Parathyroid adenoma (tissue), 2 donors: ENCODE measurements at regions not wholly inside any gene's neighbourhood (a gene's known extent, or its start where the extent isn't known, plus 50 kb on each side); places are given as distances from the start of the nearest gene placed in this dataset.
"Not testable (repeated sequence)": the region's sequence is repeated elsewhere in the genome, so short reads cannot be mapped to it uniquely, and the experiment has no call there.

ENCODE experiments used
- H2AFZ ChIP-seq: fragments of 300-600 bp; sonication (generic); one replicate; pipeline ENCODE4 v1.7.0; 2017; ENCODE audit warnings: antibody characterized with exemption, mild to moderate bottlenecking
- H3K27ac ChIP-seq: fragments of 300-600 bp; sonication (generic); one replicate; pipeline ENCODE4 v1.7.0; 2017
- H3K27me3 ChIP-seq: fragments of 300-600 bp; sonication (generic); one replicate; pipeline ENCODE4 v1.7.0; 2017; ENCODE audit warnings: low read length; ENCODE audit not compliant: control insufficient read depth, insufficient read depth
- H3K36me3 ChIP-seq: fragments of 300-600 bp; sonication (generic); one replicate; pipeline ENCODE4 v1.7.0; 2017; ENCODE audit warnings: low read length; ENCODE audit not compliant: control insufficient read depth, insufficient read depth
- H3K4me1 ChIP-seq: fragments of 300-600 bp; sonication (generic); one replicate; pipeline ENCODE4 v1.7.0; 2017; ENCODE audit warnings: control low read depth
- H3K4me2 ChIP-seq: fragments of 300-600 bp; sonication (generic); one replicate; pipeline ENCODE4 v1.7.0; 2017; ENCODE audit warnings: low read length
- H3K4me3 ChIP-seq: fragments of 300-600 bp; sonication (generic); one replicate; pipeline ENCODE4 v1.7.0; 2017; ENCODE audit warnings: low read depth, low read length
- H3K79me2 ChIP-seq: fragments of 300-600 bp; sonication (generic); one replicate; pipeline ENCODE4 v1.7.0; 2017; ENCODE audit warnings: control low read depth
- H3K9ac ChIP-seq: fragments of 300-600 bp; sonication (generic); one replicate; pipeline ENCODE4 v1.7.0; 2017; ENCODE audit warnings: mild to moderate bottlenecking
- H3K9me3 ChIP-seq: fragments of 300-600 bp; sonication (generic); one replicate; pipeline ENCODE4 v1.7.0; 2017; ENCODE audit warnings: low read length; ENCODE audit not compliant: control insufficient read depth
- CTCF ChIP-seq: fragments of 300-600 bp; sonication (generic); IDR thresholded peaks from one replicate; pipeline ENCODE4 v1.7.0; 2017; ENCODE audit warnings: antibody characterized with exemption, mild to moderate bottlenecking
- donor health status: primary hyperparathyroidism.

- Histone ChIP-seq H3K27ac (no peak overlapping the region), H3K4me1 (no peaks in the 10 kb centered on the region), H3K27me3 (no peaks in the 10 kb centered on the region), H3K4me3 (no peak overlapping the region), H2AFZ (no peak overlapping the region), H3K79me2 (no peaks in the 10 kb centered on the region), H3K9me3 (no peaks in the 10 kb centered on the region), H3K4me2 (no peak overlapping the region), H3K9ac (no peak overlapping the region), H3K36me3 (no peaks in the 10 kb centered on the region)
- TF ChIP-seq CTCF: no peak
Observed at GRCh38 chr14:101320396-101320795, 240.9 kb upstream of the DIO3 start.

- no peaks in the 10 kb centered on the region for H3K79me2 ChIP-seq
- no peak overlapping the region for H2AFZ ChIP-seq
- H3K4me1 ChIP-seq: no peaks in the 10 kb centered on the region
- H3K27ac ChIP-seq: no peak overlapping the region
- H3K9ac ChIP-seq: no peak overlapping the region
- no peaks in the 10 kb centered on the region for H3K9me3 ChIP-seq
- no peaks in the 10 kb centered on the region for H3K36me3 ChIP-seq
- TF ChIP-seq CTCF: no peak
- no peak overlapping the region for H3K4me3 ChIP-seq
- no peaks in the 10 kb centered on the region for H3K27me3 ChIP-seq
- H3K4me2 ChIP-seq: no peak overlapping the region
Observed at GRCh38 chr14:101322223-101322622, 239.1 kb upstream of the DIO3 start.

GRCh38 chr14:101323111-101323510 lies 238.2 kb upstream of the DIO3 start:
- no peaks in the 10 kb centered on the region for H3K79me2 ChIP-seq
- no peaks in the 10 kb centered on the region for H3K9me3 ChIP-seq
- H3K9ac ChIP-seq: no peak overlapping the region
- no peak overlapping the region for H3K4me2 ChIP-seq
- H3K27me3 ChIP-seq: no peaks in the 10 kb centered on the region
- TF ChIP-seq CTCF: no peak
- no peak overlapping the region for H3K4me3 ChIP-seq
- H3K36me3 ChIP-seq: no peaks in the 10 kb centered on the region
- no peaks in the 10 kb centered on the region for H3K4me1 ChIP-seq
- no peak overlapping the region for H2AFZ ChIP-seq
- H3K27ac ChIP-seq: no peak overlapping the region

- not testable (repeated sequence) for H3K27ac ChIP-seq, H3K79me2 ChIP-seq, H3K4me1 ChIP-seq
Observed at GRCh38 chr14:101323614-101324235, 237.6 kb upstream of the DIO3 start.

DNA sequence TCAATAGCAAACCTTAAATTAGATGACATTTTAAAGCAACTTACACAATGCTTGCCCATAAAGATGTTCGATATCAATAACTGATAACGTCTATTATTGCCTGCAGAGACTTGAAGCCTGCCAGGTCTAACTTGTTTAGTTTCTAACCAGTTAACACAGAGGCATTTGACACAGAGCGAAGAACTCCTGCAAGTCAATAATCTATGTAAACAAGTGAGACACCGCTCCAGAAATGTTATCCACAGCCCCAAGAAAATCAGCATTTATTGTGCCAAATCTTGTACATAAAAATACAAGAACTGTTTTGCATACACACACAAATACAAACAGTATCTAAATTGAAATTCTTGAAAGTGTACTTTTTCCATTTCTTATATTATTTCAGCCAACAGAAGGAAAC lies 236.0 kb upstream of the DIO3 start:
- H3K36me3 ChIP-seq: no peaks in the 10 kb centered on the region
- no peaks in the 10 kb centered on the region for H3K4me1 ChIP-seq
- no peak overlapping the region for H2AFZ ChIP-seq
- H3K27ac ChIP-seq: no peak overlapping the region
- H3K9me3 ChIP-seq: no peaks in the 10 kb centered on the region
- no peak overlapping the region for H3K9ac ChIP-seq
- no peaks in the 10 kb centered on the region for H3K27me3 ChIP-seq
- H3K4me3 ChIP-seq: no peak overlapping the region
- H3K4me2 ChIP-seq: no peak overlapping the region
- H3K79me2 ChIP-seq: no peaks in the 10 kb centered on the region
- TF ChIP-seq CTCF: no peak

More at GRCh38 chr14:101323614-101324235, 237.6 kb upstream of the DIO3 start:
- H3K27me3 ChIP-seq, H3K36me3 ChIP-seq, H2AFZ ChIP-seq, H3K4me2 ChIP-seq, H3K9ac ChIP-seq, H3K9me3 ChIP-seq, H3K4me3 ChIP-seq: not testable (repeated sequence)
